ENCODE measurements at regions not wholly inside any gene's neighbourhood (a gene's known extent, or its start where the extent isn't known, plus 50 kb on each side); places are given as distances from the start of the nearest gene placed in this dataset.
"Not testable (repeated sequence)": the region's sequence is repeated elsewhere in the genome, so short reads cannot be mapped to it uniquely, and the experiment has no call there.

- no peak for DNase-seq
- Mint-ChIP-seq H3K4me3 (no peak overlapping the region), H3K27ac (no peak overlapping the region), H3K27me3 (peaks cover 2% of the 10 kb centered on the region), H3K36me3 (ENCODE audit: low read depth) (peaks cover 9% of the 10 kb centered on the region), H3K4me1 (peaks cover 12% of the 10 kb centered on the region), H3K9me3 (no peaks in the 10 kb centered on the region)
- POLR2A ChIA-PET, result no interaction called here
- CTCF ChIA-PET, result no interaction called here
These were observed 88.5 kb upstream of the XIST start for GRCh38 chrX:73940893-73941470.

- DNase-seq; H3K27ac Mint-ChIP-seq; H3K36me3 Mint-ChIP-seq (ENCODE audit: low read depth); H3K4me3 Mint-ChIP-seq; H3K27me3 Mint-ChIP-seq; CTCF ChIA-PET; POLR2A ChIA-PET; H3K4me1 Mint-ChIP-seq; H3K9me3 Mint-ChIP-seq: not testable (repeated sequence)
These were observed 85.3 kb upstream of the XIST start for GRCh38 chrX:73937843-73938242.

GRCh38 chrX:73932522-73932921 lies 80.0 kb upstream of the XIST start:
- POLR2A ChIA-PET, result no interaction called here
- no peak for DNase-seq
- H3K9me3 Mint-ChIP-seq, result no peaks in the 10 kb centered on the region
- H3K4me1 Mint-ChIP-seq, result no peaks in the 10 kb centered on the region
- no peaks in the 10 kb centered on the region for H3K27me3 Mint-ChIP-seq
- H3K4me3 Mint-ChIP-seq, result no peak overlapping the region
- H3K36me3 Mint-ChIP-seq (ENCODE audit: low read depth), result no peaks in the 10 kb centered on the region
- H3K27ac Mint-ChIP-seq, result no peak overlapping the region
- CTCF ChIA-PET, result no interaction called here

GRCh38 chrX:73930300-73930699 lies 77.8 kb upstream of the XIST start:
- H3K4me3 Mint-ChIP-seq, result no peak overlapping the region
- H3K27ac Mint-ChIP-seq, result no peak overlapping the region
- DNase-seq, result no peak
- CTCF ChIA-PET, result no interaction called here
- H3K27me3 Mint-ChIP-seq, result no peaks in the 10 kb centered on the region
- no peaks in the 10 kb centered on the region for H3K4me1 Mint-ChIP-seq
- H3K36me3 Mint-ChIP-seq (ENCODE audit: low read depth), result no peaks in the 10 kb centered on the region
- H3K9me3 Mint-ChIP-seq, result no peaks in the 10 kb centered on the region
- POLR2A ChIA-PET, result no interaction called here

GRCh38 chrX:73922856-73923455 lies 70.4 kb upstream of the XIST start:
- DNase-seq, result no peak
- Mint-ChIP-seq H3K27me3 (peaks cover 2% of the 10 kb centered on the region), H3K4me1 (no peaks in the 10 kb centered on the region), H3K9me3 (no peaks in the 10 kb centered on the region), H3K27ac (no peak overlapping the region), H3K36me3 (ENCODE audit: low read depth) (no peaks in the 10 kb centered on the region), H3K4me3 (no peak overlapping the region)
- CTCF ChIA-PET, result no interaction called here
- POLR2A ChIA-PET, result no interaction called here

- CTCF ChIA-PET, result interaction anchor here (0.6 kb wide), 1 partner anchor 22 kb away, joined by 3 read pairs; no protein-coding TSS in a partner anchor
- DNase-seq, result no peak
- Mint-ChIP-seq H3K27ac (no peak overlapping the region), H3K36me3 (ENCODE audit: low read depth) (no peaks in the 10 kb centered on the region), H3K4me3 (no peak overlapping the region), H3K27me3 (no peaks in the 10 kb centered on the region), H3K4me1 (no peaks in the 10 kb centered on the region), H3K9me3 (no peaks in the 10 kb centered on the region)
- POLR2A ChIA-PET, result no interaction called here
These were observed 64.6 kb upstream of the XIST start for GRCh38 chrX:73916931-73917667.

- ChIA-PET CTCF (interaction anchor here (0.6 kb wide), 1 partner anchor 22 kb away, joined by 3 read pairs; no protein-coding TSS in a partner anchor), POLR2A (no interaction called here)
- DNase-seq, result no peak
- Mint-ChIP-seq H3K27me3 (no peaks in the 10 kb centered on the region), H3K4me1 (no peaks in the 10 kb centered on the region), H3K27ac (no peak overlapping the region), H3K4me3 (no peak overlapping the region), H3K9me3 (no peaks in the 10 kb centered on the region), H3K36me3 (ENCODE audit: low read depth) (no peaks in the 10 kb centered on the region)
These were observed 64.0 kb upstream of the XIST start for GRCh38 chrX:73916489-73916888.

- H3K36me3 Mint-ChIP-seq (ENCODE audit: low read depth); H3K4me1 Mint-ChIP-seq; POLR2A ChIA-PET; H3K27me3 Mint-ChIP-seq; H3K9me3 Mint-ChIP-seq; H3K4me3 Mint-ChIP-seq; DNase-seq; CTCF ChIA-PET; H3K27ac Mint-ChIP-seq: not testable (repeated sequence)
These were observed 62.3 kb upstream of the XIST start for GRCh38 chrX:73914792-73915191.

- CTCF ChIA-PET, result no interaction called here
- DNase-seq, result no peak
- H3K4me3 Mint-ChIP-seq, result no peak overlapping the region
These were observed 61.1 kb upstream of the XIST start for GRCh38 chrX:73913580-73913979.

GRCh38 chrX:73911946-73912345 lies 59.4 kb upstream of the XIST start:
- POLR2A ChIA-PET; H3K27ac Mint-ChIP-seq; H3K27me3 Mint-ChIP-seq; DNase-seq; H3K36me3 Mint-ChIP-seq (ENCODE audit: low read depth); H3K9me3 Mint-ChIP-seq; H3K4me3 Mint-ChIP-seq; H3K4me1 Mint-ChIP-seq: not testable (repeated sequence)
- CTCF ChIA-PET, result interaction anchor here (0.6 kb wide), 1 partner anchor 393 kb away, joined by 4 read pairs; no protein-coding TSS in a partner anchor

More at GRCh38 chrX:73913580-73913979, 61.1 kb upstream of the XIST start:
- H3K27ac Mint-ChIP-seq, result no peak overlapping the region
- POLR2A ChIA-PET, result no interaction called here
- no peaks in the 10 kb centered on the region for H3K27me3 Mint-ChIP-seq
- H3K4me1 Mint-ChIP-seq, result no peaks in the 10 kb centered on the region
- H3K36me3 Mint-ChIP-seq (ENCODE audit: low read depth), result no peaks in the 10 kb centered on the region
- no peaks in the 10 kb centered on the region for H3K9me3 Mint-ChIP-seq

GRCh38 chrX:73905749-73906374 lies 53.3 kb upstream of the XIST start:
- POLR2A ChIA-PET; H3K27me3 Mint-ChIP-seq; DNase-seq; H3K4me3 Mint-ChIP-seq; H3K4me1 Mint-ChIP-seq; H3K36me3 Mint-ChIP-seq (ENCODE audit: low read depth); H3K27ac Mint-ChIP-seq; CTCF ChIA-PET; H3K9me3 Mint-ChIP-seq: not testable (repeated sequence)

GRCh38 chrX:73903941-73904340 lies 51.4 kb upstream of the XIST start:
- Mint-ChIP-seq H3K27me3 (no peaks in the 10 kb centered on the region), H3K36me3 (ENCODE audit: low read depth) (no peaks in the 10 kb centered on the region), H3K4me3 (no peak overlapping the region), H3K4me1 (no peaks in the 10 kb centered on the region), H3K27ac (no peak overlapping the region), H3K9me3 (peaks cover 8% of the 10 kb centered on the region)
- no peak for DNase-seq
- CTCF ChIA-PET, result no interaction called here
- POLR2A ChIA-PET, result no interaction called here
